HG03460 (cell line): ENCODE measurements at regions not wholly inside any gene's neighbourhood (a gene's known extent, or its start where the extent isn't known, plus 50 kb on each side); places are given as distances from the start of the nearest gene placed in this dataset.

Experiments used
- ATAC-seq: cut with Tn5 transposase; IDR thresholded peaks from one replicate; pipeline ENCODE4 v1.9.1; 2021; ENCODE audit not compliant: unreplicated experiment

DNA sequence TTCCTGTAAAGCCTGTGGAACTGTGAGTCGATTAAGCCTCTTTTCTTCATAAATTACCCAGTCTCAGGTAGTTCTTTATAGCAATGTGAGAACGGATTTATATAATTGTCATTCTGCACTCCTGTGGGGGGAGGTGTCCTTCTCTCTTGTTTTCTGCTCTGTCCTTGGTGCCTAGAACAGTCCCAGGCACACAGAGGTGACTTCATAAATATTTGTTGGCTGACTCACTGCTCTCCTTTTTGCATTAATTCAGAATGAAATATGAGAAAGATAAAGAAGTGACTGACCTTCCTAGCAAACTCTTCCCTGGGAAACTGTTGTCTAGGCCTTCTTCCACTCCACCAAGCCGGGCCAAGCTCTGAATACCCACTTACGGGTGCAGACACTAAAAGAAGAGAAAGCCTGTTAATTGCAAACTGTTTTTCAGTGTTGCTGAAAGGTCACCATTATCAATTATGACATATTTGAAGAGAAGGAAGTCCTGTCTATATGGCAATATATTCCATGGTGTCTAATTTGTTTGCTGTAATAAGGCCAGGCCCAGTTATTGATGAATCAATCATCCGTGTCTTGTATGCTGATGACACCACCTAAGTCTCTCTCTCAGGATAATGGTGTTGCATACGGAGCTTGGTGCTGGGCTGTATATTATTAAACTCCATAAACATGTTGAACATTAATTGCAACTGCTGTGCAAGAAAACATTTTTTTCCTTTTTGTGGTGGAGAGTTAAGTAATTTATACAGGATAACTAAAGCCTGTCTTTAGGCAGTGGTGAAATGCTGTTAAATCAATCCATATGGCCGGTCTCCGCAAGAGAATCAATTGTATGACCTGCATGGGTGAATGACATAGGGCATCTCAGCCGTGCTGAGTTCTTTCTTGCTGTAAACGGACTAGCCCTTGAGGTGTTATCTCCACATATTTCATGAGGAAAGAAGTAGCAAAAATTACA, 567.5 kb downstream of the SLC4A3 start:
- ATAC-seq, result no peak

DNA sequence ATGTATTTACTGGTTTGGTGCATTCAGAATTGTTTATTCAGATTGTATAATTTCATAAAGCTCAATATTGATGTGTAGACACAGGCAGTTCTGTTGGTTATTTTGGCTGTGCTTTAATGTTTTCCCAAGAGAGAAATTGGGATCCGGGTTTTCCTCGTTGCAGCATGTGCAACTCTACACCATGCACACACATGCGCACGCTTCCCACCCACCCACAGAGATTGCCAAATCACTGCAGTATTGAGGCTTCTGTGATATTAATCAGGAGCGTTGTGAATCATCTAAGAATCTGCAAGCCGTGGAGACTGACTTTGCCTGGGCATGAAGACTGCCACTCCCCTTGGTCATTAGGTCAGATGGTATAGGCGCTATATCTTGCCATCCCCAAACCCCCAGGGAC, 571.5 kb downstream of the SLC4A3 start:
- ATAC-seq, result no peak

DNA sequence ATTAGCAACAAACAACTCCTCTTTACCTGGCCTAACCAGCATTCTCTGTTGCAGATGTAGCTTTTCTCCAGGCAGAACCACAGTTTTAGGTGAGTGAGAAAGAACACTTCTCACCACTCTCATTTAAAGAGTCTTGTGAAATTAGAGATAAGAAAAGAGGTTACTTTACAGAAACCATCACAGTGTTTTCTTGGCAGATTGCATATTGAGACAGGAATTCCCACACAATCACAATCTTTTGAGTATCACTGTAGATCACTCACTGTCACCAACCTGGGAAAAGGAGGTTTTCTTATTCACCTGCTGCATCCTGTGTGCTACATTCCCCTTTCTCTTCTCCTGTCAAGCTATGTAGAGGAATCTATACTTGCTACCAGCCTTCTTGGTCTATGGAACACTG, 574.6 kb downstream of the SLC4A3 start:
- no peak for ATAC-seq

DNA sequence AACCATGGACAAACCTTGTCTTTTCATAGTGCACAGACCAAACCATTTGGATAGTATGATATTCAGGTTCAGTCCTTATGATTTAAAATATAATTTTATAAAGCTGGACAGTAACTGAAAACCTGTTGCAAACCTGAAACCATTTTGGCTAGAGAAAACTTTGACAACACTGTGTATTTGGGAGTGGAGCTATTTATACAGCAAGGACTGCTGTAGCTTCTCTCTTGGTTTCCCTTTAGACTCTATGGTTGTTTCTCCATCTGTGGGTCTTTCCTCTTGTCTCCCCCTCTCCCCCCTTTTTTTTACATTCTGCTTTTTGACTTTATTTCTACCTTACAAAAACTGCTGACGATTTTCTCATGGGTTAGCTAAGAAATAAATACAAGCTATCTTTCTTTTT, 581.7 kb downstream of the SLC4A3 start:
- no peak for ATAC-seq

DNA sequence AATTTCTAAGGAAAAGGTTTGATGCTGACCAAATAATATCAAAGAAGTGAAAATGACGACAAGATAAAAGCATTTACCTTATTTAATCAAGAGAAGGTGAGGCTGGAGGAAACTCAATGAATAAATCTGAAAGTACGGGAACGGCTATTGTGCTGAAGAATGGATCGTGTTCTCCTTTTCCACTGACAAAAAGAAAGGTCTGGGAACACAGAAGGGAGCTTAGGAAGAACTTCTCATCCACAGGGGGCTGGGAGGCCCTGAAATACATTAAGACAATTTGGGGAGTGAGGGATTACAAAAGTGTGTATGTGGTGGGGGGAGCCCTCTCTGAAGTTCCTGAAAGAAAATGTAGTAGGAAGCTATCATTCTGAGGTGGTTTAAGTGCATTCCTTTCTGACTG, 582.3 kb downstream of the SLC4A3 start:
- no peak for ATAC-seq

DNA sequence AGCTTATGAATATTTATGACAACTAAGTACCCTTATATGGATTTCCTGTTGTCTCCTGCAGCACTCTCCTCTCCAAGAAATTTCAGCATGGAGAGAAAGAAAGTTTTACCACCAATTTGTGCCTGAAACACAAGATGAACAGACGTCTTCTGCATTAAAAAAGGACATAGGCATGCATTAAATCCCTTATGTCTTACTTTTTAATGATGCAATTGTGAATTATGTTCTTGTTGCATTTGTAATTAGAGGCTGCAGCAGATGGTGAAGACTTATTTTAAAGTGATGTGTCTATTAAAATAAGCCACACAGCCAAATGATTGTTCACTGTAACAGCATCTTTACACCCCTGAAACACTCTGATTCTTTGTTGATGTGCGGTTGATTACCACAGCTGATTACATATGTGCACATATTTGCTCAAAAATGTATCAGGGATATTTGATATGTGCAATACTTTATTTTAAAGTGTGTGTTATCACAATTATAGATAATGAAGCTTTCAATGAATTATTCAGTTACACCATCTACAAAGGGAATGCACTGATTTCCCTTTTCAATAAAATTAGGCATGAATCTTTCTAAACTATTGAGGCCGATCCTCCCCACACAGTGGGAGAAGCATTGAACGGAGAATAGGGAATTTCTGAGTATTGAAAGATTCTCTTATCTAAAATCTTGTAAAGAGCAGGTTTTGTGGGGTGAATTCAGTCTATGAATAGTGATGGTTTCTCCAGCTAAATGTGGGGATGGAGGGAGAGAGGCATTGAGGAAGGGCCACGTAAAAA, 585.1 kb downstream of the SLC4A3 start:
- no peak for ATAC-seq

DNA sequence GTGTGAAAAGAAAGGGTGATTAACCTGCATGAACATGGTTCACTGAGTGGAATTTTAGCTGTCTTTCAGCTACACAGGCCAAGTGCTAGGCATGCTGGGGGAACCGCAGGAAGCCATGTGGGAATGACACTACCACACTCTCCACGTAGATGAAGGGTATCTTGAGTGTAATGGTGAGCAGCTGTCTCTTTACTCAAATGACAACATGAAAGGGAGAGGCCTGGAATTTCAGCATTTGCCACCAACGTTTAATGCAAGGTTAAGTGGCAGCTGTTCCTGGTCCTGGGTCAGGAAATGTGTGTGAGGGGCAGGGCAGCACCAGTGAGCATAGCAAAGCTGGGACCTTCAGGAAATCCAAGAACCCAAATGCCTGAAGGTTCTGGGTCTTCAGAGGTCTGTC, 588.4 kb downstream of the SLC4A3 start:
- ATAC-seq, result no peak

DNA sequence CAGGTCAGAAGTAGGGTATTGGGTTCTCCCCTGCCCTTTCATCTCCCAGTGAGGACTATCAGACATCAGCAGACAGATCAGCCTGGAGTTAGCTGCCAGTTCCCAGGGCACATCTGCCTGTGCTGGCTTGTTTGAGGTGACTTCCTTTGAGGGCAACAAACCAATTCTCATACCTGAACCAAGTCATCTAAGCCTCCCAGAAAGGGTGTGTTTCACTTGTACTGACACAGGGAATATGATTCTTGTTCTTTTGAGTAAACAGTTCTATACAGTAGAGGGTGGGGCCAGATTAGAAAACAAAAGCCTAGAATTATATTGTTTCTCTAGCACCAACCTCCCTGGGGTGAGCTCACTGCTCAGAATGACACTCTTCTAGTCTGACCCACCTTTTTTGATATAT, 591.9 kb downstream of the SLC4A3 start:
- ATAC-seq, result no peak

DNA sequence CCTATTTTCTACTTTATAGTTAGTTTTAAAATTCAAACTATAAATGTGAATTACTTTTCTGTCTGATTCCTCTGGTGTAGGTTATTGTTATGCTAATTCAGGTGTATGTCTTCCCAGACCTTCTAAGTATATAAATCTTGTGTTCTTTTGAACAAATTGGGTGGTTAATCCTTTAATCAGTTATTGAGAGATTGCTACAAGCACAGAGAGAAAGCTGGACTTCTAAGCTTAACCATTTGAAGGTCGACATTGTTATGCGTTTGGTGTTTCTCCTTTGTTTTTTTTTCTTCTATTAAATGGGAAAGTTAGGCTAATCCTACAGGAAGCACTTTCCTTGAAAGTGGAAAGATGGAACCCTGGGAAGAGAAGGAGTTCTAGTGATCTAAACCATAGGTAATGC, 592.6 kb downstream of the SLC4A3 start:
- no peak for ATAC-seq

DNA sequence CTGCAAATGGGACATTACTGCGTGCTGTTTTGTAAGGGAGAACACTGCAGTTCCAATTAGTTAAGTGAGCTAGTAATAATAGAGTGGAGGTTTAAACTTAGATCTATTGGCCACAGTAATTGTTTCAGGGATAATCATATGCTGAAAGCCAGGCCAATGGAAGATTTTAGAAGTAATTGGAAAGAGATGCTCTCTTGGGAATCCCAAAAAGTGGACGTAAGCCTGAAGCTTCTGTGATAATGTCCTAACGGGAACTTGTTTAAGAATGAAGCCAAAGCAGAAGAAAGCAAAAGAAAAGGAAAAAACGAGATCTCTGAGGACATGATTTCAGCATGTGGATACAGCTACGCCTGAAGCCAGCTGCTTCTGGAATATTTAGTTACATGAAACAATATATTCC, 594.6 kb downstream of the SLC4A3 start:
- ATAC-seq, result no peak

DNA sequence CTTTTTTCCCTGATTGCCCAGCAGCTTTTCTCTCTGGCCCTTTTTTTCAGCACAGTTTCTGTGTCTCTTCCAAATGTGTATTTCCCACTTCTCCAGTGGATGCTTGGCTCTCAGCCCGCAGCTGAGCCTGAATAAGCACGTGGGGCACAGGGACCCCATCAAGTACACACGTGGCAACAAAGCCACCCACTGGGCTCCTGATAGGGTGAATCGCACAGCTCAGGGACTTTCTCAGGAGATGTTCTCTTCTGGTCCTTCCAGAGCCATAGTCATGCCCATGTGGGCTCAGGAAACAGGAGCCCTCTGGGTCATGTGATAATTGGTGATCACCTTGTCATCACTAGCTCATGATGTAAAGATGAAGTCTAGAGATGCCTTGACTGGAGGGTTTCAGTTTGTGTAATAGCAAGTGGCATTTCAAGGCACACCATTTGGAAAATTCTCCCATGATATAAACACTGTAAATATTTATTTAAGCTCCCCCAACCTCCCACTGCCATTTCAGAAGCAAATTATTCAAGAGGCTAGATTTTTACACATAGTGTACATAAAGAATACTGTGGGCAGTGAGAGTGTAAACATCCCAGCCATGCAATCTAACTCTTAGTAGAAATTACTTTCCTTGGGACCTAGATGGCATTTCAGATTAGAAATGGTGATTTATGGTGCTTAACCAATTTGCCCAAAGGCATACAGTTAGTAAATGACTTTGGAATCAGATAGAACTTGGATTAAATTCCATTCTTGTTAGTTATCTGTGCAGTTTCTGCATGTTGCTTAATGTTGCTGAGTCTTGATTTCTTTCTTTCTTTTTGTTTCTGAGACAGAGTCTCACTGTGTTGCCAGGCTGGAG, 597.5 kb downstream of the SLC4A3 start:
- no peak for ATAC-seq

DNA sequence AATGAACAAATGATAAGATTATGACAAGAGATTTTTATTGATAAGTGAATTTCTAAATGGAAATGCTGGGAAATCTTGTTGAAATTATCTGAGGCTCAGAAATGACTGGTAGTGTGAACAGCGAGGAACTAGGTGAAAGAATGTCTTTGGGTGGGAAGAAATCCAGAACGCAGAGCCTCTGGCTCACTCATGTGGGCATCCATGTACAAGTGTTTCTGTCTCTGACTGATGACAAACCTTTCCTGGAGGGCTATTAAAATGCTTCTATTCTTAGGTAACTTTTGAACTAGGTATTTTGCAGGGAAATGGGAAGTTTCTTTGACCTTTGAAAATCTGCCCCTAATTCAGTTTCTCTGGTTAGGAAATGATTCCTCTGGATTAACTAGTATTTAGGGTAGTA, 598.6 kb downstream of the SLC4A3 start:
- ATAC-seq, result no peak

DNA sequence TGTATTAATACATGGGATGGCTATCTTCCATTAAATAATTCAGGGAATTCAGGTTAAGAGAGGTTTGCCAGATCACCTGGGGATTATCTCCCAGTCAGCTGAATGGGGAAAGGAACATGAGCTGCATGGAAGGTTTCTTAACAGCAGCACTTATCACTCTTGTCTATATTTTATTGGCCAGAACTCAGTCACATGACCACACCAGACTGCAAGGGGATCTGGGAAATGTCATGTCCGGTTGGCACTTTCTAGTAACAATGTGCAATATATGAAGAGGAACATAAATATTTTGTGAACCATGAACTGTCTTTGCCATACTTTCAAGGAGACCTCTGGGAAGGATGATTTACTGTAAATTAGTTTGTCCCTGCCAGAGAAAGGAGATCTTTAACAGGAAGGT, 599.1 kb downstream of the SLC4A3 start:
- no peak for ATAC-seq

DNA sequence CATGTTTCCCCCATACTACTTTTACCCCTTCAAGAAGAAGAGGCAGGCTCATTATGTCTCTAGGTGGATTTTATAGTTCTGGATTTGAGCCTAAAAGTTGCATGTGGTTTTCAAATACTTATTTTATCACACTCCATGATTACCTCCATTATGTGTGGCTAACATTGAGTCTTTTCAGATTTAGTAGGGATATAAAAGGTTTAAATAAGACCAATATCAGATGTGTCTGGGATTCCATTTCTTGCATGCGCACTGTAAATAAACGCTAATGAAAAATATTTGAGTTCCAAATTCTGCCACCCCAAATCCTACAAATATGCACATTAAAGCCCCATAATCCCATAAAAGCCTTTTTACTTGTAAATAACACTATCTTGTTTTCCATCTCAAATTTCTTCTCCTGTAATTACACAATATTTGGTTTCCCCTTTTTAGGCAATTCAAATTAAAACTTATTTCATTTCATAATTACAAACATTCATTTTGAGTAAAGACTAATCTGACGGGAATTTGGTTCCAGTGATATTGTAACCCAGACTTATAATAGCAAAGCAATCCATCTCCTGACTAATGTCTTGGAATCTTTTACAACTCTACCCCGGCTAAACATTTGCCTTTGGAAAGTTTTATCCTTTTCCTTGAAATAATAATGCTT, 600.0 kb downstream of the SLC4A3 start:
- no peak for ATAC-seq

DNA sequence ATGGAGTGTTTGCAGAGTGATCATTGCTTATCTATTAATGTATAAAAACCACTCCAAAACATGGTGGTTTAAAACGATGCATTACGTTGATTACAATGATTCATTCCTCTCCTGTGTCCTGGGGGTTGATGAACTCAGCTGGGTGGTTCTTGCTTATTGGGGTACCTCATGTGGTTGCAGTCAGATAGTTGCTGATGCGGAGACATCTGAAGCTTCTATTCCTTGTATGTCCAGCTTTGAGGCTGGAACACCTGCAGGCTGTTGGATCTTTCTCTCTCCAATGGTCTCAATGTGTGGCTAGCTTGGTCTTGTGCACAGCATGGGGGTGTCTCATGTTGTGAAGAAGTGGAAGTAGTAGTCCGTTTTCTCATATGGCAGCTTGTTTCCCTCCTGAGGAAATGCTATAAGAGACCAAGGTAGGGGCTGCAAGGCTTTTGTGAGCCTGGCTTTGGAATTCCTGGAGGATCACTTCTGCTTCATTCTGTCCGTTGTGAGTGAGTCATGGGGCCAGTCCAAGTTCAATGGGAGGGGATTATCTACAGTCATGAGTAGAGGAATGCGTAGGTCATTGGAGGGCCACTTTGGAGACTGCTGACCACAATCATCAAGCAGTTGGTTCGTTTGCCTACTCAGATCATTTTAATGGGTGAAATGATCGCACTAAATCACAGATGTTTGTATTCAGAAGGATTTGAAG, 601.0 kb downstream of the SLC4A3 start:
- ATAC-seq, result no peak

DNA sequence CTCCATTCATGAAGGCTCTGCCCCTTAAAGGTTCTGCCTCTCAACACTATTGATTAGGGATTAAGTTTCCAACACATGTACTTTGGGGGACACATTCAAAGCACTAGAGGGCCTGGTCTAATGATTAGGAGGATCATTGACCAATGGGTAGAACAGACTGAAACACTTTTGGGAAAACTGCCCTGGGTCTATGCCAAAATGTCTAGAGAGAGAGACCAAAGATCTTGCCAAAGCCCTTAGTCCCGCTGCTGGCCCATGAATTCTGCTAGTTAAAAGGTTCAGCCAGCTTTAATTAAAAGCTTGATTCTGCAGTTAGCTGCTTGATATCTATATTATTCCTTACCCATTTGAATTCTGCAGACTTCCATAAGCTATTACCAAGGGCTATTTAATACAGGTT, 613.2 kb downstream of the SLC4A3 start:
- ATAC-seq, result no peak

DNA sequence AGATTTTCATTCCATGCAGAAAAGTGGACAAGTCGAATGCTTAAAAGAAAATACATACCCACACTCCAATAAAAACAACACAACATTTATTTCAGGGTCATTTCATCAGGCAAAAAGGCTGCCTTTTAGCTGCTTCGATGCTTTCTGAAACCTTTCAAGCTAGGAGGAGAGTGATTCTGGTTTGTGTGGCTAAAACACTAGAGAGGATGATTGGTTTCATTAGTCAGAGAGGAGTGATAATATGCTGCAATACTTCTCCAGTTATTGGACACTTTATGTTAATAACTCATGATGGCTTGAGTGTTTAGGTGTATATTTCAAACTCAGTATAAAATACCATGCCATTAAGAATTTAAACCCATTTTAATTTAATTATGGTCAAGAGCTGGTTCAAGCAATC, 614.0 kb downstream of the SLC4A3 start:
- ATAC-seq, result no peak

DNA sequence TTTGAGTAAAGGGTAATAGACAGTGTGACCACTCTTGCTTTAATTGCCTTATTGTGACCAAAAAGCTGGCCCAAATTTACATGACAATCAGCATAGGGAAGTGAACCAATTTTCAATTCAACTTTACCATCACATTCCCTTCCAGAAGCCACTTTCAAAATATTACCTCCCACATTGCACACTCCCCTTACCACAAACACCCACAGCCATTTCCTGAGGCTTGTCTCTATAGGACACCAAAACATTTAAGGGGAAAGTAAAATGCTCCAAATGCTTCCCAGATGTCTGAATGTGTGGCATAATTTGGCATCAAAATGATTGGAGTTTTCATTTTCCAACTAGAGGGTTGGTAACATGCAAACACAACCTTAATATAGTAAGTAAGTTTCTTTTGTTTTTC, 616.1 kb downstream of the SLC4A3 start:
- no peak for ATAC-seq

DNA sequence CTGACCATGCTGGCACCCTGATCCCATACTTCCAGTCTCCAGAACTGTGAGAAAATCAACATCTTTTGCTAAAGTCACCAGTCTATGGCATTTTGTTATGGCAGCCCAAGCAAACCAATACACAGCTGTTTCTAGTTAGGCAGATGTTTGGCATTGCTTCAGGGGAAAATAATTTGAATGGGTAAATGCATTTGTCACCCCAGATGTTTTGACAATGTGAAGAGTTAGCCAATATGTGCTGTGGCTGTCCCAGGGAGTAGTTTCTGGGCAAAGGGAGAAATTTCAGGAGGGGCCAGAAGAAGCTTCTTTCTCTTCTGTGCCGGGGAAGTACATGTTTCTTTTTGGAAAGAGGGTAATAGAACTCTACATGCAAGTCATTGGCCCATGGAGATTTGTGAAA, 619.0 kb downstream of the SLC4A3 start:
- ATAC-seq, result no peak
